Panc1 (cell line): ENCODE measurements at regions not wholly inside any gene's neighbourhood (a gene's known extent, or its start where the extent isn't known, plus 50 kb on each side); places are given as distances from the start of the nearest gene placed in this dataset.

Source experiments
- ATAC-seq: fragments of 200-7000 bp; cut with Tn5 transposase; 2 replicates; pipeline ENCODE4 v1.9.1; 2020; ENCODE audit warnings: mild to moderate bottlenecking, moderate library complexity
- BruUV-seq: library from RNA; stranded (reverse); fragments of 400-500 nt; replicated peaks from 2 replicates; lab custom pipeline; 2021; lab: Mats Ljungman, UMichigan
- CTCF ChIA-PET: fragments of 300-600 bp; sonication (Branson Sonifier 250); formaldehyde crosslinking; loops from one replicate; lab custom pipeline; 2022; ENCODE audit warnings: antibody characterized with exemption; lab: Charles Lee
- POLR2A ChIA-PET: fragments of 300-600 bp; sonication (Branson Sonifier 250); formaldehyde crosslinking; loops from one replicate; lab custom pipeline; 2022; ENCODE audit warnings: antibody characterized with exemption; lab: Charles Lee
- DNase-seq: peaks from one replicate; pipeline ENCODE4 v3.0.0-alpha.2; 2010; ENCODE audit warnings: low read depth, low spot score
- H3K27ac ChIP-seq: 2 replicates; pipeline ENCODE4 v1.5.1; 2011; ENCODE audit warnings: mild to moderate bottlenecking, low read length, inconsistent platforms
- H3K27me3 ChIP-seq: fragments of 200-500 bp; sonication (Bioruptor generic); 2 replicates; pipeline ENCODE4 v1.6.0; 2014; ENCODE audit warnings: low read length, inconsistent platforms; ENCODE audit not compliant: control insufficient read depth, insufficient read depth
- H3K36me3 ChIP-seq: fragments of 200-500 bp; sonication (Bioruptor generic); 2 replicates; pipeline ENCODE4 v1.5.1; 2014; ENCODE audit warnings: inconsistent platforms, mild to moderate bottlenecking, low read length, moderate library complexity; ENCODE audit not compliant: control insufficient read depth, insufficient read depth
- H3K4me1 ChIP-seq: 2 replicates; pipeline ENCODE4 v1.5.1; 2011; ENCODE audit warnings: inconsistent platforms, mild to moderate bottlenecking, low read length, moderate library complexity; ENCODE audit not compliant: control insufficient read depth, insufficient read depth
- H3K4me3 ChIP-seq, 2 experiments: 2 replicates each; pipeline ENCODE4 v1.5.1; 2011 to 2012; ENCODE audit warnings: low read depth in 2 of 2, low read length in 2 of 2, mild to moderate bottlenecking in 2 of 2, inconsistent platforms in 1 of 2, moderate library complexity in 1 of 2
- H3K9me3 ChIP-seq: fragments of 200-500 bp; sonication (Bioruptor generic); 2 replicates; pipeline ENCODE4 v1.5.1; 2014; ENCODE audit warnings: low read depth, mild to moderate bottlenecking, inconsistent platforms, low read length, moderate library complexity; ENCODE audit not compliant: control insufficient read depth, insufficient read depth
- POLR2AphosphoS5 ChIP-seq: IDR thresholded peaks from 2 replicates; pipeline ENCODE4 v1.6.1; 2012; ENCODE audit warnings: mild to moderate bottlenecking, low read depth, low read length, moderate library complexity
- REST ChIP-seq, 2 experiments: IDR thresholded peaks; 2 replicates each; pipeline ENCODE4 v1.6.1; 2011 to 2012; ENCODE audit warnings: low read depth in 2 of 2, control low read depth in 1 of 2, low read length in 1 of 2, mild to moderate bottlenecking in 1 of 2, moderate library complexity in 1 of 2; ENCODE audit not compliant: insufficient read depth in 1 of 2
- SIN3A ChIP-seq: IDR thresholded peaks from 2 replicates; pipeline ENCODE4 v1.6.1; 2012; ENCODE audit warnings: low read depth, mild to moderate bottlenecking, low read length, moderate library complexity, borderline replicate concordance; ENCODE audit not compliant: insufficient read depth
- TCF7L2 ChIP-seq: IDR thresholded peaks from 2 replicates; pipeline ENCODE4 v1.6.1; 2011; ENCODE audit warnings: mild to moderate bottlenecking, low read depth, low read length, inconsistent platforms
- in situ Hi-C: cut with HindIII; loops from 2 replicates; pipeline ENCODE4 v1.10.0; 2016; ENCODE audit warnings: low sequenced_read_pairs, low pct_unique_long_range_greater_than_20kb
- intact Hi-C: fragments of 100-400 bp; cut with micrococcal nuclease; formaldehyde crosslinking; loops from one replicate; pipeline ENCODE4 v1.10.0; 2022; ENCODE audit not compliant: unreplicated experiment
- TF ChIP-seq, protein P1 (sequence below): fragments of 450-650 bp; IDR thresholded peaks from 2 replicates; pipeline ENCODE4 v1.5.1; 2017; ENCODE audit warnings: mild to moderate bottlenecking

DNA sequence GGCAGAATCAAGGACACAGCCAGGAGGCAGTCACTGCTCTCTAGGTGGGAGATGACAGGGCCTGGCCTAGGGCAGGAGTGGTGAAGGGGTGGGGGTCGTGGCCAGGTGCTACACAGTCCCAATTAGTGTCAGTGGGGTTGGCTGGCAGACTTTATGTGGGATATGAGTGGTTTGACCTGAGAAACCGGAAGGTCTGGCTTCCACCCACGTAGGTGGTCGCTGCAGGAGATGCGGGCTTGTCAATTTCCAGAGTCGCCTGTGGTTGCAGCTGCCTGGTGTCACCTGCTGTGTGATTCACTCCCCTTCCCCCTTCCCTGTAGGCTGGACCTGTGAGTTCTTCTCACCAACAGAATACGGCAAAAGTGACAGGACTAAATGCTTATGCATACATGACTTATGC is 124.3 kb downstream of the KLF6 start:
- ChIA-PET CTCF (no interaction called here), POLR2A (no interaction called here)
- peaks cover 7% of the 10 kb centered on the region; the same call in 1 of the 2 replicates for H3K4me1 ChIP-seq
- ATAC-seq, result no peak
- H3K9me3 ChIP-seq, result no peaks in the 10 kb centered on the region
- intact Hi-C loops (no loop called here), in situ Hi-C loops (no loop called here)
- H3K27me3 ChIP-seq, result no peaks in the 10 kb centered on the region
- no peak for DNase-seq
- H3K27ac ChIP-seq, result no peak overlapping the region
- TF ChIP-seq, protein P1, sequence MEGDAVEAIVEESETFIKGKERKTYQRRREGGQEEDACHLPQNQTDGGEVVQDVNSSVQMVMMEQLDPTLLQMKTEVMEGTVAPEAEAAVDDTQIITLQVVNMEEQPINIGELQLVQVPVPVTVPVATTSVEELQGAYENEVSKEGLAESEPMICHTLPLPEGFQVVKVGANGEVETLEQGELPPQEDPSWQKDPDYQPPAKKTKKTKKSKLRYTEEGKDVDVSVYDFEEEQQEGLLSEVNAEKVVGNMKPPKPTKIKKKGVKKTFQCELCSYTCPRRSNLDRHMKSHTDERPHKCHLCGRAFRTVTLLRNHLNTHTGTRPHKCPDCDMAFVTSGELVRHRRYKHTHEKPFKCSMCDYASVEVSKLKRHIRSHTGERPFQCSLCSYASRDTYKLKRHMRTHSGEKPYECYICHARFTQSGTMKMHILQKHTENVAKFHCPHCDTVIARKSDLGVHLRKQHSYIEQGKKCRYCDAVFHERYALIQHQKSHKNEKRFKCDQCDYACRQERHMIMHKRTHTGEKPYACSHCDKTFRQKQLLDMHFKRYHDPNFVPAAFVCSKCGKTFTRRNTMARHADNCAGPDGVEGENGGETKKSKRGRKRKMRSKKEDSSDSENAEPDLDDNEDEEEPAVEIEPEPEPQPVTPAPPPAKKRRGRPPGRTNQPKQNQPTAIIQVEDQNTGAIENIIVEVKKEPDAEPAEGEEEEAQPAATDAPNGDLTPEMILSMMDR, result no peak
- no peak for TF ChIP-seq REST (IDR thresholded peaks at IDR 0.05; ENCODE audit: insufficient read depth in 1 of 2, low read depth in 2 of 2, low read length in 1 of 2)
- no peak for TF ChIP-seq SIN3A
- no peak for TF ChIP-seq POLR2AphosphoS5
- no peak for TF ChIP-seq TCF7L2
- no peaks in the 10 kb centered on the region for H3K36me3 ChIP-seq
- BruUV-seq, result no TSS peak
- no peak overlapping the region for H3K4me3 ChIP-seq

DNA sequence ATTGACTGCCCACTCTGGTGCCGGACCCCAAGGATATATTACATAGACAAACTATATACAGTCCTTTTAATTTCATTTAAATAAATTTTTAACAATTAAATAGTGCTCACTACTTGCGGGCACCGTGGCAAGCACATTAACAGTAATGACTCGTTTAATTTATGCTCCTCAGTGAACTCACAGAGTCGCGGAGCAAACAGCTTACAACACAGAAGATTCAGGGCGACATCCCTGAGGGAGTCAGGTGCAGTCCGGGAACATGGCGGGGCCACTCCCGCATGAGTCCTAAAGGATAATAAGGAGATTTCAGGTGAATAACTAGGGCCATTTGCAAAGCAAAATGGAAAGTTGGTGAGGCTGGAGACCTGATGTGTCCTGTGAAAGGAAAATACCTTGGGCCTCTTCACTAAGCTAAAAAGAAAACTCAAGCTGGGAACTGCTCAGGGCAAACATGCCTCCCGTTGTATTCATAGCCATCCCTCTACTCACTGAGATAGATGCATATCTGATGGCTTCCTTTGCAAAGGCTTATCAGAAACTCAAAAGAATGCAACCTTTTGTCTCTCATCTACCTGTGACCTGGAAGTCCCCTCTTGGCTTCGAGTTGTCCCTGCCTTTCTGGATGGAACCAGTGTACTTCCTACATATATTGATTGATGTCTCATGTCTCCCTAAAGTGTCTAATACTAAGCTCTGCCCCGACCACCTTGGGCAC is 125.6 kb downstream of the KLF6 start:
- no peaks in the 10 kb centered on the region for H3K36me3 ChIP-seq
- ChIA-PET POLR2A (no interaction called here), CTCF (no interaction called here)
- H3K4me3 ChIP-seq, result no peak overlapping the region
- peaks cover 7% of the 10 kb centered on the region for H3K4me1 ChIP-seq
- H3K27ac ChIP-seq, result no peak overlapping the region
- no peak for ATAC-seq
- no peaks in the 10 kb centered on the region for H3K9me3 ChIP-seq
- TF ChIP-seq POLR2AphosphoS5 (no peak), SIN3A (no peak), TCF7L2 (no peak), REST (IDR thresholded peaks at IDR 0.05; ENCODE audit: insufficient read depth in 1 of 2, low read depth in 2 of 2, low read length in 1 of 2) (no peak)
- TF ChIP-seq, protein P1, result no peak
- BruUV-seq, result no TSS peak
- in situ Hi-C loops (no loop called here), intact Hi-C loops (no loop called here)
- H3K27me3 ChIP-seq, result no peaks in the 10 kb centered on the region
- DNase-seq, result no peak
